B cell (primary cell): ENCODE measurements at regions not wholly inside any gene's neighbourhood (a gene's known extent, or its start where the extent isn't known, plus 50 kb on each side); places are given as distances from the start of the nearest gene placed in this dataset.

Experiments used
- ATAC-seq: fragments of 200-7000 bp; cut with Tn5 transposase; one replicate; pipeline ENCODE4 v1.10.0; 2021; ENCODE audit warnings: low read depth, mild to moderate bottlenecking, moderate number of reproducible peaks, moderate library complexity
- CTCF ChIA-PET: fragments of 350-600 bp; sonication (Branson Sonifier 250); formaldehyde crosslinking; loops from one replicate; lab custom pipeline; 2021; ENCODE audit warnings: antibody characterized with exemption, inconsistent platforms; lab: Charles Lee
- POLR2A ChIA-PET: fragments of 350-600 bp; sonication (Branson Sonifier 250); formaldehyde crosslinking; loops from one replicate; lab custom pipeline; 2021; ENCODE audit warnings: antibody characterized with exemption; lab: Charles Lee
- DNase-seq: peaks from one replicate; pipeline ENCODE4 v3.0.0; 2013
- H2AFZ ChIP-seq: 2 replicates; pipeline ENCODE4 v1.6.1; 2012; ENCODE audit warnings: mild to moderate bottlenecking, low read depth, low read length; ENCODE audit not compliant: insufficient read depth, poor library complexity, severe bottlenecking
- H3K27ac ChIP-seq, 2 donors: 1 replicate in 1 of 2; 2 replicates in 1 of 2; pipeline ENCODE4 v1.5.1; 2012 to 2013; ENCODE audit warnings: low read length in 2 of 2, mild to moderate bottlenecking in 2 of 2, moderate library complexity in 1 of 2
- H3K27me3 ChIP-seq, 4 experiments: fragments of 200-600 bp in 1 of 4; sonication (generic) in 1 of 4; replicated peaks in 1 of 4; 1 replicate in 2 of 4; 2 replicates in 2 of 4; pipeline versions ENCODE4 v1.6.1 to v1.7.0; 2013 to 2016; ENCODE audit warnings: low read length in 3 of 4, mild to moderate bottlenecking in 2 of 4, mixed read lengths in 1 of 4, moderate library complexity in 1 of 4; ENCODE audit not compliant: insufficient read depth in 4 of 4, control insufficient read depth in 3 of 4; ENCODE audit errors: control extremely low read depth in 1 of 4
- H3K36me3 ChIP-seq, 2 experiments: replicated peaks in 1 of 2; 1 replicate in 1 of 2; 2 replicates in 1 of 2; pipeline versions ENCODE4 v1.6.1 to v1.7.1; 2013; ENCODE audit warnings: low read length in 1 of 2; ENCODE audit not compliant: insufficient read depth in 2 of 2, control insufficient read depth in 1 of 2; ENCODE audit errors: control extremely low read depth in 1 of 2, extremely low read depth in 1 of 2
- H3K4me1 ChIP-seq, 2 donors: fragments of 200-600 bp in 1 of 2; sonication (generic) in 1 of 2; 1 replicate in 1 of 2; 2 replicates in 1 of 2; pipeline versions ENCODE4 v1.5.1 to v1.6.1; 2013 to 2017; ENCODE audit warnings: low read length in 2 of 2; ENCODE audit not compliant: control insufficient read depth in 2 of 2, insufficient read depth in 2 of 2
- H3K4me2 ChIP-seq: replicated peaks from 2 replicates; pipeline ENCODE3; 2012; ENCODE audit warnings: mild to moderate bottlenecking, low read depth, low read length; ENCODE audit not compliant: poor library complexity, severe bottlenecking
- H3K4me3 ChIP-seq, 5 experiments: fragments of 200-600 bp in 1 of 5; sonication (generic) in 1 of 5; 1 replicate in 3 of 5; 2 replicates in 2 of 5; pipeline versions ENCODE4 v1.5.1 to v1.7.0; 2011 to 2016; ENCODE audit warnings: low read length in 4 of 5, mild to moderate bottlenecking in 4 of 5, low read depth in 2 of 5, control low read depth in 1 of 5, moderate library complexity in 1 of 5; ENCODE audit not compliant: insufficient read depth in 1 of 5; ENCODE audit errors: control extremely low read depth in 1 of 5, extremely low read depth in 1 of 5
- H3K79me2 ChIP-seq: fragments of 200-600 bp; sonication (generic); one replicate; pipeline ENCODE4 v1.6.0; 2016; ENCODE audit warnings: low read length; ENCODE audit not compliant: control insufficient read depth, insufficient read depth
- H3K9ac ChIP-seq: fragments of 200-600 bp; sonication (generic); 2 replicates; pipeline ENCODE4 v1.6.1; 2017; ENCODE audit warnings: mild to moderate bottlenecking, low read length, moderate library complexity
- H3K9me3 ChIP-seq, 3 donors: one replicate each; pipeline versions ENCODE4 v1.6.1 to v1.7.1; 2013; ENCODE audit warnings: low read length in 2 of 3; ENCODE audit not compliant: control insufficient read depth in 2 of 3, insufficient read depth in 1 of 3; ENCODE audit errors: control extremely low read depth in 1 of 3
- H4K20me1 ChIP-seq: 2 replicates; pipeline ENCODE4 v1.6.0; 2012; ENCODE audit warnings: mild to moderate bottlenecking, low read length; ENCODE audit not compliant: insufficient read depth, control insufficient read depth, poor library complexity, severe bottlenecking
- H3K27ac Mint-ChIP-seq: one replicate; pipeline ENCODE4 v1.8.0; 2021; ENCODE audit warnings: mixed read lengths
- H3K27me3 Mint-ChIP-seq: one replicate; pipeline ENCODE4 v1.8.0; 2021; ENCODE audit warnings: mixed read lengths
- H3K4me1 Mint-ChIP-seq: one replicate; pipeline ENCODE4 v1.8.0; 2021; ENCODE audit warnings: mixed read lengths
- H3K4me3 Mint-ChIP-seq: one replicate; pipeline ENCODE4 v1.8.0; 2021; ENCODE audit warnings: mixed read lengths
- H3K9me3 Mint-ChIP-seq: one replicate; pipeline ENCODE4 v1.8.0; 2022; ENCODE audit warnings: mixed read lengths; ENCODE audit not compliant: insufficient read depth
- CTCF ChIP-seq: fragments of 200-600 bp; IDR thresholded peaks from one replicate; pipeline ENCODE4 v1.8.0; 2022; ENCODE audit warnings: antibody characterized with exemption, mild to moderate bottlenecking
- EZH2 ChIP-seq: IDR thresholded peaks from 2 replicates; pipeline ENCODE4 v1.6.1; 2012; ENCODE audit warnings: borderline replicate concordance, low read depth, mild to moderate bottlenecking, moderate library complexity, low read length; ENCODE audit not compliant: insufficient read depth, poor library complexity, severe bottlenecking
- WGBS: methylation state at CpG from one replicate; pipeline ENCODE4 v1.1.5; 2013; ENCODE audit warnings: missing lambda C conversion rate; ENCODE audit not compliant: insufficient coverage; 5-methylcytosine and 5-hydroxymethylcytosine counted together
- intact Hi-C: fragments of 100-400 bp; cut with micrococcal nuclease; formaldehyde crosslinking; loops from one replicate; pipeline ENCODE4 v1.10.0; 2022

- no peaks in the 10 kb centered on the region for H3K27me3 ChIP-seq
- ChIA-PET CTCF (no interaction called here), POLR2A (no interaction called here)
- no peak for TF ChIP-seq EZH2
- TF ChIP-seq CTCF, result no peak
- H3K4me3 ChIP-seq, result no peak overlapping the region
- H3K9ac ChIP-seq, result no peak overlapping the region
- H3K9me3 ChIP-seq, result no peaks in the 10 kb centered on the region
- no peaks in the 10 kb centered on the region for H4K20me1 ChIP-seq
- 75% methylated on average over 2 of the region's 3 CpGs for WGBS
- Mint-ChIP-seq H3K27ac (no peak overlapping the region), H3K4me1 (peaks cover 16% of the 10 kb centered on the region), H3K9me3 (no peaks in the 10 kb centered on the region), H3K4me3 (no peak overlapping the region), H3K27me3 (no peaks in the 10 kb centered on the region)
- no peak overlapping the region for H3K4me2 ChIP-seq
- no peaks in the 10 kb centered on the region for H3K36me3 ChIP-seq
- no peak overlapping the region for H2AFZ ChIP-seq
- DNase-seq, result no peak
- intact Hi-C loops, result no loop called here
- H3K79me2 ChIP-seq, result no peaks in the 10 kb centered on the region
- H3K27ac ChIP-seq, result no peak overlapping the region
- ATAC-seq, result no peak
- peaks cover 0 to 12% of the 10 kb centered on the region in 2 donors for H3K4me1 ChIP-seq
Measured at GRCh38 chr2:221134718-221135117, 437.4 kb downstream of the EPHA4 start.

- ATAC-seq (no peak), DNase-seq (no peak)
- ChIA-PET POLR2A (no interaction called here), CTCF (no interaction called here)
- no peak overlapping the region for H3K4me3 ChIP-seq
- H4K20me1 ChIP-seq, result no peaks in the 10 kb centered on the region
- peaks cover 0 to 12% of the 10 kb centered on the region in 2 donors for H3K4me1 ChIP-seq
- H3K9me3 ChIP-seq, result no peaks in the 10 kb centered on the region
- no peak overlapping the region for H3K27ac ChIP-seq
- intact Hi-C loops, result no loop called here
- TF ChIP-seq CTCF, result no peak
- TF ChIP-seq EZH2, result no peak
- WGBS, result no CpG with 5 or more reads among the region's 1 CpG
- H3K4me2 ChIP-seq, result no peak overlapping the region
- no peaks in the 10 kb centered on the region for H3K36me3 ChIP-seq
- H3K9me3 Mint-ChIP-seq, result no peaks in the 10 kb centered on the region
- H3K4me1 Mint-ChIP-seq, result peaks cover 16% of the 10 kb centered on the region
- H2AFZ ChIP-seq, result no peak overlapping the region
- no peak overlapping the region for H3K27ac Mint-ChIP-seq
- no peaks in the 10 kb centered on the region for H3K79me2 ChIP-seq
- H3K4me3 Mint-ChIP-seq, result no peak overlapping the region
- no peaks in the 10 kb centered on the region for H3K27me3 Mint-ChIP-seq
- H3K9ac ChIP-seq, result no peak overlapping the region
- H3K27me3 ChIP-seq, result no peaks in the 10 kb centered on the region
Measured at GRCh38 chr2:221135699-221136098, 436.4 kb downstream of the EPHA4 start.
